ENCODE measurements at regions not wholly inside any gene's neighbourhood (a gene's known extent, or its start where the extent isn't known, plus 50 kb on each side); places are given as distances from the start of the nearest gene placed in this dataset.

GRCh38 chr3:99321261-99321660 is 317.1 kb upstream of the COL8A1 start (continued):
- no peak for TF ChIP-seq REST (IDR thresholded peaks at IDR 0.05; ENCODE audit: low read depth, low read length)
- TF ChIP-seq ZBTB40 (IDR thresholded peaks at IDR 0.05; ENCODE audit: borderline replicate concordance) = no peak

GRCh38 chr3:99319961-99320360 is 318.4 kb upstream of the COL8A1 start:
- no peak overlapping the region for H2AFZ ChIP-seq (ENCODE audit: control insufficient read depth, low read depth, low read length)
- 62% methylated on average over 2 of the region's 2 CpGs for WGBS (ENCODE audit: insufficient coverage, insufficient replicate concordance, low lambda C conversion rate, missing lambda C conversion rate)
- H3K79me2 ChIP-seq (ENCODE audit: control insufficient read depth, insufficient read depth, low read length) = no peaks in the 10 kb centered on the region
- H3K4me3 ChIP-seq = no peak overlapping the region
- SMC1A ChIA-PET (ENCODE audit: uncharacterized antibody, unreplicated experiment) = no interaction called here
- FAIRE-seq = no peak
- RAD21 ChIA-PET (ENCODE audit: unreplicated experiment) = no interaction called here
- intact Hi-C loops (cut with micrococcal nuclease; ENCODE audit: unreplicated experiment) (no loop called here), in situ Hi-C loops (cut with MboI) (no loop called here)
- no peak overlapping the region for H3K9ac ChIP-seq (ENCODE audit: control insufficient read depth, insufficient read depth, low read length)
- POLR2A ChIA-PET = no interaction called here
- no peak for ATAC-seq
- CTCF ChIA-PET = no interaction called here
- H3K27ac ChIP-seq (ENCODE audit: control insufficient read depth, insufficient read depth) = no peak overlapping the region
- no peaks in the 10 kb centered on the region for H3K36me3 ChIP-seq (ENCODE audit: control insufficient read depth in 2 of 2, insufficient read depth in 2 of 2, low read length in 1 of 2)
- H3K4me2 ChIP-seq (ENCODE audit: control insufficient read depth, insufficient read depth) = no peak overlapping the region
- DNase-seq (ENCODE audit: low read depth, low spot score) = no peak
- no peaks in the 10 kb centered on the region for H3K4me1 ChIP-seq (ENCODE audit: control insufficient read depth, insufficient read depth, low read length)
- H4K20me1 ChIP-seq (ENCODE audit: control insufficient read depth, insufficient read depth) = no peaks in the 10 kb centered on the region
- H3K27me3 ChIP-seq (replicated peaks in 1 of 2; ENCODE audit: control insufficient read depth in 2 of 2, insufficient read depth in 2 of 2, low read length in 1 of 2) = no peaks in the 10 kb centered on the region
- BruUV-seq (replicated peaks) = no TSS peak
- H3K9me3 ChIP-seq (replicated peaks; ENCODE audit: control insufficient read depth, insufficient read depth, low read length) = no peaks in the 10 kb centered on the region
- TF ChIP-seq JUNB (IDR thresholded peaks at IDR 0.05) (no peak), WRNIP1 (IDR thresholded peaks at IDR 0.05; ENCODE audit: borderline replicate concordance, low read depth, low read length) (no peak), NBN (IDR thresholded peaks at IDR 0.05) (no peak), TARDBP (IDR thresholded peaks at IDR 0.05; ENCODE audit: borderline replicate concordance) (no peak), PAX8 (IDR thresholded peaks at IDR 0.05) (no peak), ZBTB4 (CRISPR knock-in tag; IDR thresholded peaks at IDR 0.05) (no peak), TCF7 (IDR thresholded peaks at IDR 0.05; ENCODE audit: borderline replicate concordance) (no peak), ZNF274 (IDR thresholded peaks at IDR 0.05; ENCODE audit: insufficient read depth, insufficient read length) (no peak), SMARCA5 (IDR thresholded peaks at IDR 0.05) (no peak), PKNOX1 (IDR thresholded peaks at IDR 0.05) (no peak)
